Endothelial cell of umbilical vein (primary cell): ENCODE measurements at regions not wholly inside any gene's neighbourhood (a gene's known extent, or its start where the extent isn't known, plus 50 kb on each side); places are given as distances from the start of the nearest gene placed in this dataset.

Experiments used
- JUN ChIP-seq: IDR thresholded peaks from 2 replicates; pipeline ENCODE4 v1.6.1; 2011; ENCODE audit warnings: borderline replicate concordance, low read depth; ENCODE audit not compliant: insufficient read length, insufficient read depth
- POLR2A ChIP-seq: IDR thresholded peaks from 2 replicates; pipeline ENCODE4 v1.6.1; 2012; ENCODE audit warnings: low read depth, mild to moderate bottlenecking, control low read depth, low read length
- POLR2AphosphoS5 ChIP-seq: IDR thresholded peaks from 2 replicates; pipeline ENCODE4 v1.6.1; 2012; ENCODE audit warnings: low read depth, mild to moderate bottlenecking, control low read depth, low read length, moderate library complexity; ENCODE audit not compliant: insufficient read depth
- TF ChIP-seq, protein P1 (sequence below), 2 donors: IDR thresholded peaks; 1 replicate in 1 of 2; 2 replicates in 1 of 2; pipeline ENCODE4 v1.5.1; 2011; ENCODE audit warnings: low read length in 2 of 2, mild to moderate bottlenecking in 2 of 2, moderate library complexity in 2 of 2, control low read depth in 1 of 2, inconsistent platforms in 1 of 2, low read depth in 1 of 2; ENCODE audit not compliant: insufficient read depth in 1 of 2; ENCODE audit errors: extremely low read depth in 1 of 2
- TF ChIP-seq, protein P2 (sequence below): IDR thresholded peaks from 2 replicates; pipeline ENCODE4 v1.6.1; 2011; ENCODE audit not compliant: insufficient read depth, insufficient read length

DNA sequence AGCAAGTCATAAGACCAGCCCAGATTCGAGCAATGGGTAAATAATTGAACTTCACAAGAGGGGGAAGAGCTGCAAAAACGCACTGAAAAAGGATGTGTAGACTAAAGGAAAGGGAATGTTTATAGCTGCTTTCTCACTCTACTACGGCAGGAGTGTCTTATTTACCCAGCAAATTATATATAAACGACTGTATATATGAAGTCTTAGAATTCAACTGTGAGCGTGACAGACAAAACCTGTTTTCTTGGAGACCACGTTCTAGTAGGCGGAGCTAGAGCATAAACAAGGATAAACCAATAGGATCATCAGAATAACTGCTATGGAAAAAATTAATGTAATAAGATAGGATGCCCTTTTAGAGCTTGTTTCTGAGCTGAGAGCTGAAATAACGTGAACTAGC lies 394.6 kb upstream of the MON1B start:
- TF ChIP-seq POLR2A (no peak), POLR2AphosphoS5 (no peak), JUN (no peak)
- TF ChIP-seq, protein P1, sequence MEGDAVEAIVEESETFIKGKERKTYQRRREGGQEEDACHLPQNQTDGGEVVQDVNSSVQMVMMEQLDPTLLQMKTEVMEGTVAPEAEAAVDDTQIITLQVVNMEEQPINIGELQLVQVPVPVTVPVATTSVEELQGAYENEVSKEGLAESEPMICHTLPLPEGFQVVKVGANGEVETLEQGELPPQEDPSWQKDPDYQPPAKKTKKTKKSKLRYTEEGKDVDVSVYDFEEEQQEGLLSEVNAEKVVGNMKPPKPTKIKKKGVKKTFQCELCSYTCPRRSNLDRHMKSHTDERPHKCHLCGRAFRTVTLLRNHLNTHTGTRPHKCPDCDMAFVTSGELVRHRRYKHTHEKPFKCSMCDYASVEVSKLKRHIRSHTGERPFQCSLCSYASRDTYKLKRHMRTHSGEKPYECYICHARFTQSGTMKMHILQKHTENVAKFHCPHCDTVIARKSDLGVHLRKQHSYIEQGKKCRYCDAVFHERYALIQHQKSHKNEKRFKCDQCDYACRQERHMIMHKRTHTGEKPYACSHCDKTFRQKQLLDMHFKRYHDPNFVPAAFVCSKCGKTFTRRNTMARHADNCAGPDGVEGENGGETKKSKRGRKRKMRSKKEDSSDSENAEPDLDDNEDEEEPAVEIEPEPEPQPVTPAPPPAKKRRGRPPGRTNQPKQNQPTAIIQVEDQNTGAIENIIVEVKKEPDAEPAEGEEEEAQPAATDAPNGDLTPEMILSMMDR (IDR thresholded peaks at IDR 0.05; ENCODE audit: extremely low read depth in 1 of 2, insufficient read depth in 1 of 2, low read depth in 1 of 2, low read length in 2 of 2), result no peak
- TF ChIP-seq, protein P2, sequence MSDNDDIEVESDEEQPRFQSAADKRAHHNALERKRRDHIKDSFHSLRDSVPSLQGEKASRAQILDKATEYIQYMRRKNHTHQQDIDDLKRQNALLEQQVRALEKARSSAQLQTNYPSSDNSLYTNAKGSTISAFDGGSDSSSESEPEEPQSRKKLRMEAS, result no peak
